Muscle layer of duodenum (tissue), 2 donors: ENCODE measurements at regions not wholly inside any gene's neighbourhood (a gene's known extent, or its start where the extent isn't known, plus 50 kb on each side); places are given as distances from the start of the nearest gene placed in this dataset.
"Not testable (repeated sequence)": the region's sequence is repeated elsewhere in the genome, so short reads cannot be mapped to it uniquely, and the experiment has no call there.

Source experiments
- H3K27ac ChIP-seq: one replicate; pipeline ENCODE4 v1.7.0; 2013; ENCODE audit warnings: mild to moderate bottlenecking, low read length
- H3K27me3 ChIP-seq: one replicate; pipeline ENCODE4 v1.7.0; 2013; ENCODE audit warnings: low read depth, mild to moderate bottlenecking, control low read depth, low read length
- H3K36me3 ChIP-seq, 2 donors: one replicate each; pipeline ENCODE4 v1.7.0; 2013; ENCODE audit warnings: low read length in 2 of 2, control low read depth in 1 of 2, mild to moderate bottlenecking in 1 of 2; ENCODE audit not compliant: insufficient read depth in 2 of 2, control insufficient read depth in 1 of 2
- H3K4me1 ChIP-seq, 2 donors: one replicate each; pipeline ENCODE4 v1.7.0; 2013; ENCODE audit warnings: low read length in 2 of 2, mild to moderate bottlenecking in 2 of 2, control low read depth in 1 of 2, moderate library complexity in 1 of 2; ENCODE audit not compliant: insufficient read depth in 2 of 2, control insufficient read depth in 1 of 2
- H3K4me3 ChIP-seq, 2 donors: one replicate each; pipeline ENCODE4 v1.7.0; 2013; ENCODE audit warnings: low read length in 2 of 2, low read depth in 1 of 2, mild to moderate bottlenecking in 1 of 2
- H3K9me3 ChIP-seq, 2 donors: one replicate each; pipeline ENCODE4 v1.7.0; 2013; ENCODE audit warnings: low read length in 2 of 2, control low read depth in 1 of 2, mild to moderate bottlenecking in 1 of 2; ENCODE audit not compliant: control insufficient read depth in 1 of 2
- donor health status: healthy.

GRCh38 chr21:10346249-10346648, 175.1 kb upstream of the TPTE start:
- H3K4me1 ChIP-seq, result not testable (repeated sequence)
- peaks cover 0 to 23% of the 10 kb centered on the region in 2 donors for H3K9me3 ChIP-seq

GRCh38 chr21:10346933-10347615, 174.3 kb upstream of the TPTE start:
- not testable (repeated sequence) for H3K4me1 ChIP-seq, H3K27me3 ChIP-seq, H3K36me3 ChIP-seq, H3K27ac ChIP-seq
- H3K4me3 ChIP-seq, result peak overlapping the region in 1 of 2 donors; percentile 15
- H3K9me3 ChIP-seq, result peaks cover 0 to 23% of the 10 kb centered on the region in 2 donors

More at GRCh38 chr21:10346249-10346648, 175.1 kb upstream of the TPTE start:
- H3K27me3 ChIP-seq, H3K4me3 ChIP-seq, H3K36me3 ChIP-seq, H3K27ac ChIP-seq: not testable (repeated sequence)

GRCh38 chr21:10347675-10348074, 173.7 kb upstream of the TPTE start:
- H3K27me3 ChIP-seq, H3K27ac ChIP-seq, H3K4me1 ChIP-seq, H3K36me3 ChIP-seq: not testable (repeated sequence)
- peaks cover 0 to 23% of the 10 kb centered on the region in 2 donors for H3K9me3 ChIP-seq
- peak overlapping the region in 1 of 2 donors; percentile 15 for H3K4me3 ChIP-seq

- not testable (repeated sequence) for H3K27me3 ChIP-seq, H3K4me1 ChIP-seq, H3K36me3 ChIP-seq, H3K27ac ChIP-seq
- Histone ChIP-seq H3K4me3 (peak overlapping the region in 1 of 2 donors; percentile 15), H3K9me3 (peaks cover 0 to 26% of the 10 kb centered on the region in 2 donors)
Observed at GRCh38 chr21:10348150-10348549, 173.2 kb upstream of the TPTE start.

- H3K27me3 ChIP-seq, H3K36me3 ChIP-seq, H3K4me1 ChIP-seq, H3K27ac ChIP-seq: not testable (repeated sequence)
- Histone ChIP-seq H3K9me3 (peaks cover 0 to 30% of the 10 kb centered on the region in 2 donors), H3K4me3 (peak overlapping the region in 1 of 2 donors; percentile 9)
Observed at GRCh38 chr21:10354851-10355578, 166.4 kb upstream of the TPTE start.

GRCh38 chr21:10359120-10359519, 162.3 kb upstream of the TPTE start:
- H3K4me3 ChIP-seq, H3K4me1 ChIP-seq, H3K36me3 ChIP-seq, H3K27me3 ChIP-seq, H3K27ac ChIP-seq: not testable (repeated sequence)
- H3K9me3 ChIP-seq, result peaks cover 0 to 29% of the 10 kb centered on the region in 2 donors

- H3K36me3 ChIP-seq, H3K27me3 ChIP-seq, H3K4me3 ChIP-seq, H3K4me1 ChIP-seq, H3K27ac ChIP-seq: not testable (repeated sequence)
- peaks cover 0 to 23% of the 10 kb centered on the region in 2 donors for H3K9me3 ChIP-seq
Observed at GRCh38 chr21:10359911-10360310, 161.5 kb upstream of the TPTE start.

GRCh38 chr21:10361214-10361736, 160.1 kb upstream of the TPTE start:
- peaks cover 0 to 11% of the 10 kb centered on the region in 2 donors for H3K9me3 ChIP-seq
- not testable (repeated sequence) for H3K27me3 ChIP-seq, H3K4me1 ChIP-seq, H3K27ac ChIP-seq, H3K4me3 ChIP-seq, H3K36me3 ChIP-seq

- H3K9me3 ChIP-seq, H3K4me3 ChIP-seq, H3K4me1 ChIP-seq, H3K27ac ChIP-seq, H3K27me3 ChIP-seq, H3K36me3 ChIP-seq: not testable (repeated sequence)
Observed at GRCh38 chr21:10362816-10363215, 158.6 kb upstream of the TPTE start.

GRCh38 chr21:10363321-10363720, 158.1 kb upstream of the TPTE start:
- not testable (repeated sequence) for H3K27me3 ChIP-seq, H3K27ac ChIP-seq, H3K36me3 ChIP-seq, H3K4me3 ChIP-seq, H3K4me1 ChIP-seq, H3K9me3 ChIP-seq

GRCh38 chr21:10366210-10366609, 155.2 kb upstream of the TPTE start:
- not testable (repeated sequence) for H3K9me3 ChIP-seq, H3K4me1 ChIP-seq, H3K27me3 ChIP-seq, H3K4me3 ChIP-seq, H3K27ac ChIP-seq, H3K36me3 ChIP-seq
